GM12891 (cell line): ENCODE measurements at regions not wholly inside any gene's neighbourhood (a gene's known extent, or its start where the extent isn't known, plus 50 kb on each side); places are given as distances from the start of the nearest gene placed in this dataset.

Experiments used
- DNase-seq: peaks from one replicate; pipeline ENCODE4 v3.0.0; 2011; ENCODE audit warnings: low spot score; ENCODE audit not compliant: insufficient read length
- FAIRE-seq: peaks from 2 replicates; lab custom pipeline; 2011; peaks lifted over from hg19 to GRCh38; lab: Jason Lieb, UNC
- PAX5 ChIP-seq: IDR thresholded peaks from 2 replicates; pipeline ENCODE4 v1.6.1; 2011; ENCODE audit warnings: low read length, moderate library complexity, mild to moderate bottlenecking; ENCODE audit not compliant: insufficient read depth, severe bottlenecking
- POLR2A ChIP-seq: IDR thresholded peaks from 2 replicates; pipeline ENCODE4 v1.6.1; 2011; ENCODE audit warnings: low read depth, low read length, control low read depth
- POLR2AphosphoS5 ChIP-seq: IDR thresholded peaks from 2 replicates; pipeline ENCODE4 v1.6.1; 2011; ENCODE audit warnings: low read depth, low read length, control low read depth
- POU2F2 ChIP-seq: IDR thresholded peaks from 2 replicates; pipeline ENCODE4 v1.6.1; 2011; ENCODE audit warnings: low read depth, mild to moderate bottlenecking, control low read depth, low read length, moderate library complexity
- SPI1 ChIP-seq: IDR thresholded peaks from 2 replicates; pipeline ENCODE4 v1.6.1; 2011; ENCODE audit warnings: low read depth, low read length, control low read depth
- TAF1 ChIP-seq: IDR thresholded peaks from 2 replicates; pipeline ENCODE4 v1.6.1; 2011; ENCODE audit warnings: low read depth, low read length, control low read depth

DNA sequence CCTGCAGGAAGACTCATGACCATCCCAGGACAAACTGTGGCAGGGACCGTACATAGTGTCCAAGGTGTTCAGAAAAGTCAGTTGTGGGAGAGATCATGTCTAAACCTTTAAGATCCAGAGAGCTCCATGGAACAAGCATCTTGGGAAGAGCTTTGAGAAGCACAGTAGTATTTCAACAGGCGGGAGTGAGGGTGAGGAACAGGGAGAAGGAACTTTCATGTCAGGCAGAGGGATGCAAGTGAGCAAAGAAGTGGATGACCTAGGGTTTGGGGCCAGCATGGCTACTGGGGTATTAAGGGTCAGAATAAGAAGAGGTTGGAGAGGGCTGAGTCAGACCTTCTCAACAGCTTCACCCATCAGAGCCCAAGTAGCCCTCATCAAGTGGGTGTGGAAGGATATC is 147.9 kb upstream of the ETV3 start:
- FAIRE-seq (no peak), DNase-seq (no peak)
- TF ChIP-seq POLR2AphosphoS5 (no peak), TAF1 (no peak), SPI1 (no peak), PAX5 (no peak), POLR2A (no peak), POU2F2 (no peak)

DNA sequence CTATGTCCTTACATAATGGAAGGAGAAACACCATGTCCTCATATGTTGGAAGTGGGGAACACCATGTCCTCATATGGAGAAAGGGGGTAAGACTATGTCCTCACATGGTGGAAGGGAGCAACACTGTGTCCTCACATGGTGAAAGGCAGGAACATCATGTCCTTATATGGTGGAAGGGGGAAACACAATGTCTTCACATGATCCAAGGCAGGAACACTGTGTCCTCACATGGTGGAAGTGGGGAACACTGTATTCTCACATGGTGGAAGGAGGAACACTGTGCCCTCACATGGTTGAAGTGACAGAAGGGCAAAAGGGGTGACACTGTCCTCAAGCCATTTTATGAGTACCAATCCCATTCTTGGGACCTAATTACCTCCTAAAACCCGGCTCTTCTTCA is 146.3 kb upstream of the ETV3 start:
- FAIRE-seq (no peak), DNase-seq (no peak)
- TF ChIP-seq TAF1 (no peak), SPI1 (no peak), POLR2A (no peak), POLR2AphosphoS5 (no peak), POU2F2 (no peak), PAX5 (no peak)

DNA sequence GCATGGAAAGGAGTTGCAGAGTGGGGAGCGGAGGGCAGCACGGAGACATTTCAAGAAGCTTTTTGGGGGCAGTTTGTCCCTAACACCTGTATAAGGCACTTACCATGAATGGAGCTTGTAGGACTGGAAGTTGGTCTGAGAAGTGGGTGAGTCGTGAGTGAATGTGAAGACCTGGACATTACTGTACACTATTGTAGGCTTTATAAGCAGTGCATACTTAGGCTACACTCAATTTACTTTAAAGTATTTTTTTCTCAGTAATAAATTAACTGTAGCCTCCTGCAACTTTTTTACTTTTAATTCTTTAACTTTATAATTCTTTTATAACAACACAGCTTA is 141.6 kb upstream of the ETV3 start:
- TF ChIP-seq TAF1 (no peak), SPI1 (no peak), POU2F2 (no peak), POLR2A (no peak), PAX5 (no peak)
- FAIRE-seq (no peak), DNase-seq (no peak)

DNA sequence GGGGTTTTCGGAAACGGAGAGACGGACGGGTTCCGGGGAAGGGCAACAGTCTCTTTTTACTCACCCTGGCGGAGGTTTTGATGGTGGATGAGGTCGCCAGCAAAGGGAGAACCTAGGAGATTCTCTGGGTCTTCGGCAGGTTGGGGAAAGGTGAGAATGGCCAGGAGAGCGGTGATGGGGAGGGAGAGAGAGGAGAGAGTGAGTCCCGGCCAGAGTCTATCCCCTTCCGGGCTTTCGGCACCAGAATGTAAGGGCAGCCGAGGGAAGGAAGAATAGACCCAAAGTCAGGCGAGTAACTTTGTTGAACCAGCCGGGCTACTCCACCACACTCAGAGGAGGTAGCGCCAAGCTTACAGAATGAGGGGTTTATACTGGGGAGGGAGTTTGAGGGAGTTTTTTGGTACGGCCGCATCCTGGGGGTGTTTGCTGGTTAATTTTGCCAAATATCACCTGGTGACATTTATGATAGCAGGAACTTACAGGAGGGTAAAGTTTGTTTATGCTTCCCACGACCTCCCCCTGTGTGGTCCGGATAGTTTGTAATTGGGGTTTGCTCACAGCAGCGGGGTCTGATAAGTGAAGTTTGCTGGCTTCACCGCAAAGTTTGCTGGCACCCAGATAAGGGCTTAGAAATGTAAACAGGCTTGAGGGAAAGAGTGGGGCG is 141.1 kb upstream of the ETV3 start:
- TF ChIP-seq POLR2A = no peak
- TF ChIP-seq TAF1 = no peak
- TF ChIP-seq POLR2AphosphoS5 = no peak
- no peak for TF ChIP-seq POU2F2
- TF ChIP-seq SPI1 = no peak
- TF ChIP-seq PAX5 = no peak
- DNase-seq (no peak), FAIRE-seq (no peak)

DNA sequence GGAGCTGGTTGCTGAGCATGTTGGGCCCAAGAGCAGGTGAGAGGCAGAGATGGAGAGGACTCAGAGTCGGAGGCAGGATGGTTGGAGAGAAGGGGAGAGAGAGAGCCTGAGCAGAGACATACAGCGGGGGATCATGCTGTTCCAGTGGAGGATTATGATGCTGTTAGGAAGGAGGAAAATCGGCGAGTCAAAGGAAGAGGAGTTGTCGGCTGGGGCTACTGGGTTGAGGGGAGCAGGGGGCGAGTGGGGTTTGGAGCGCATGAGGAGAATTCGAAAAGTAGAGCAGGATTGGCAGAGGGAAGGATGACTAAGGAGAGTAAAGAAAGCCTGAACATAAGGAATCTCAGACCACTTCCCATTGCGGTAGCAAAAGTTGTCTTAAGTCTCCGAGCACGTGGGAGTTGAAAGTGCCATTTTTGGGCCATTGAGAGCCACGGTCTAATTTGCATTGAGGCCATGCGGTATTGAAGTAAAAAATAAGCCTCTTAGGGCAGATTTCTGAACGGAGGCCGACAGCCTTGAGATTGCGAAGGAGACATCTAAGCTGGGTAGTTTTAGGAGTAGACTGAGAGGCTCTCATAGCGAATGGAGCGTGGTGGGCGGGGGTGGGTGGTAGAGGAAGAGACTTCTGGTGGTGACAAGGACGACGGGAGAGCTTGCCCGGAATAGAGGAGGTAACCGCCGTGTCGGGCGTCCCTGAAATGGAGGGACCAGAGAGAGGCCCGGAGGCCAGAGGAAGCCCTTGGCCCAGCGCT is 140.4 kb upstream of the ETV3 start:
- no peak for DNase-seq
- TF ChIP-seq POLR2A (no peak), POU2F2 (no peak)
- no peak for FAIRE-seq

DNA sequence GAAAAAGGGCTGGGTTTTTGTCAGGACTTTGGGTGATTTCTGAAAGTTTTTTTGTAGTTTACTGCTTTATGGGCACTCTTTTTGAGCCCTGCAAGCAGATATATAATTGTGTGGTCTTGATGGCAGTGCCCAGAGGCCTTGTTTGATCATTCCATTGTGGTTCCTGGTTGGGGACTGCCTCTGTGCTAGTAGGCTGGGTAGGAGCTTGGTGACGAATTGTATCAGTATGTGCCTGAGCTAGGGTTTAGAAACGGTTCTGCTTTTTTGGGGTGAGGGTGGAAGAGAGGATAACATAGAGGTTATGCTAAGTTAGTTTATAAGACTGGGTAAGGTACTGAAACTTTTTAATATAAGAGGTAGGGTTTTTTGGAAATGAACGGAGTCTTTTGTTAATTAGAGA is 139.7 kb upstream of the ETV3 start:
- FAIRE-seq = no peak
- DNase-seq = no peak
- TF ChIP-seq SPI1 (no peak), TAF1 (no peak), POLR2AphosphoS5 (no peak), POU2F2 (no peak), PAX5 (no peak), POLR2A (no peak)

DNA sequence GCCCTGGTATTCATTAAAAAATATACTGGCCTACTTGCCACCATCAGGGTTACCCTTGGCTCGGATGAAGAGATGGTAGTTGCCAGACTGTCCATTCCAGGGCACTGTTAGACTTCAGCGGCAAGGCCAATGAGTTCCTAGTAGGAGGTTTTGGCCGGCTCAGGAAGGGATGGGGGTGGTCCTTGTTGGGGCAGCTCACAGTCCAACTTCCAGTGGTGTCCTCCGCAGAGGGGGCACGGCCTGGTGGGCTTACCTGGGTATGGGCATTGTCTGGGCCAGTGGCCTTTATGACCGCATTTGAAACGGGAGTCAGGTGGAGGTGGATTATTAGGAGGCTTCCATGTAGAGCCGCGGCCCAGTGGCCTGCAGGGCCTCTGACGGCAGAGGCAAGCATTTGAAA is 139.1 kb upstream of the ETV3 start:
- no peak for TF ChIP-seq POLR2A
- TF ChIP-seq POLR2AphosphoS5 = no peak
- TF ChIP-seq SPI1 = no peak
- no peak for TF ChIP-seq POU2F2
- TF ChIP-seq TAF1 = no peak
- DNase-seq (no peak), FAIRE-seq (no peak)

DNA sequence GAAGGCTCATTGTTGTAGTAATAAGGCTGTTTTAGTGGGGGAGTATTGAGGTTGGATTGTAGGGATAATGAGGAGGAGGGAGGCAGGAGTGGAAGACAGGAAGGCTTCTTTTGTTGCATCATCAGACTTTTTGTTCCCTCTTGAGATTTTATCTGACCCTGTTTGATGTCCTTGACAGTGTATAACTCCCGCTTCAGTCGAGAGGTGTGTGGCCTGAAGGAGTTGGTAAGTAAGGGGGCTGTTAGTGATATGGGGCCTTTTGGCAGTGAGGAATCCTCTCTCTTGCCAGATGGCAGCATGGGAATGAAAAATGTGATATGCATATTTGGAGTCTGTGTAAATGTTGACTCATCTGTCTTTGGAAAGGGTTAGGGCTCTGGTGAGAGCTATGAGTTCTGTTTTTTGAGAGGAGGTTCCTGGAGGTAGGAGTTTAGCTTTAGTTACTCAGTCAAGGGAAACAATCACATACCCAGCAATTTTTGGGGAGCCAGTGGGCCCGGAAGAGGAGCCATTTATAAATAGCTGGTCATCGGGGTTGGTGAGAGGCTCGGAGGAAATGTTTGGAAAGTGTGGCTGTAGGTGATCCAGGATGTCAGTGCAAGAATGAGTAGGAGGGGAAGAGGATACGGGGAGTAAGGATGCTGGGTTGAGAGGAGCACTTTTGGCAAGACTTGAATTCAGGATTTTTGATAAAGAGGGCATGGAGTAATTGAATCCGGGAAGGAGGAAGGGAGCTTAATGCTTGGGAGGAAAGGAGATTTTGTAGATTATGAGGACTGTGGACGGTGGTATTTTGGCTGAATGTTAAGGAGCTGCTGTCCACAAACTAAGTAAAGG is 136.7 kb upstream of the ETV3 start:
- FAIRE-seq = no peak
- TF ChIP-seq SPI1 = no peak
- no peak for TF ChIP-seq PAX5
- no peak for TF ChIP-seq POLR2AphosphoS5
- no peak for TF ChIP-seq POLR2A
- no peak for TF ChIP-seq POU2F2
- TF ChIP-seq TAF1 = no peak
- no peak for DNase-seq

DNA sequence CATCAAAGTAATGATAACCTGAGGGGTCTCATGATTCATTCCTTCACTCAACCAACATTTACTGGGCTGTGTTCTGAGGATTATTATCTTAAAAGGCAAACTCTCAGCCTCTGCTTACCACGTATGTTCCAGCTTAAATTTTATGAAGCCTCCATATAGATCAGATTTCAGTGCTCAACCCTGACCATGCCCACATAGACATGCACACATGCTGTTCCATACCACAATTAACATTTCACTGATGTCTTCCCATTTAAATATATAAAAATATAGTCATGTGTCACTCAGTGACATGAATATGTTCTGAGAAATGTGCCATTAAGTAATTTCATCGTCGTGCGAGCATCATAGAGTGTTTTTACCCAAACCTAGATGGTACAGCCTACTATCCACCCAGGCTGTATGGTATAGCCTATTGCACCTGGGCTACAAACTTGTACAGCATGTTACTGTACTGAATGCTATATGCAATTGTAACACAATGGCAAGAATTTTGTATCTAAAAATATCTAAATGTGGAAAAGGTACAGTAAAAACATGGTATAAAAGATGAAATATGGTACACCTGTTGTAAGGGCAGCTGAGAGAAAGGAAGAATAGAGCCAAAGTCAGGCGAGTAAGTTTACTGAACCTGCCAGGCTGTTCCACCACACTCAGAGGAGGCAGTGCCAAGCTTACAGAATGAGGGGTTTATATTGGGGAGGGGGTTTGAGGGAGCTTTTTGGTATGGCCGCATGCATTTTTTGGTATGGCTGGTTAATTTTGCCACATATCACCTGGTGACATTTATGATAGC is 134.7 kb upstream of the ETV3 start:
- TF ChIP-seq PAX5 (no peak), POLR2AphosphoS5 (no peak), SPI1 (no peak), POLR2A (no peak), TAF1 (no peak)
- FAIRE-seq = no peak
- DNase-seq = no peak
